Cardiac muscle cell (in vitro differentiated cells and primary cell): ENCODE measurements at regions not wholly inside any gene's neighbourhood (a gene's known extent, or its start where the extent isn't known, plus 50 kb on each side); places are given as distances from the start of the nearest gene placed in this dataset.

Source experiments
- DNase-seq, 2 donors: peaks; one replicate each; pipeline versions ENCODE4 v3.0.0 to v3.0.0-alpha.2; 2010 to 2017; ENCODE audit warnings: low read depth in 1 of 2, low spot score in 1 of 2
- H3K27ac ChIP-seq: fragments of 200-600 bp; sonication (generic); 2 replicates; pipeline ENCODE4 v1.5.1; 2016
- H3K27me3 ChIP-seq: fragments of 200-600 bp; sonication (generic); 2 replicates; pipeline ENCODE4 v1.6.0; 2016; ENCODE audit warnings: control low read depth
- H3K36me3 ChIP-seq: fragments of 200-600 bp; sonication (generic); 2 replicates; pipeline ENCODE4 v1.5.1; 2016; ENCODE audit warnings: control low read depth
- H3K4me1 ChIP-seq: fragments of 200-600 bp; sonication (generic); 2 replicates; pipeline ENCODE4 v1.8.1; 2017; ENCODE audit warnings: low read depth, mild to moderate bottlenecking, mixed run types
- H3K4me3 ChIP-seq: fragments of 200-600 bp; sonication (generic); 2 replicates; pipeline ENCODE4 v1.5.1; 2016; ENCODE audit warnings: mild to moderate bottlenecking
- H3K9me3 ChIP-seq: fragments of 200-600 bp; sonication (generic); 2 replicates; pipeline ENCODE4 v1.5.1; 2017; ENCODE audit warnings: low read depth, mild to moderate bottlenecking, control low read depth
- TF ChIP-seq, protein P1 (sequence below): IDR thresholded peaks from 2 replicates; pipeline ENCODE4 v1.5.1; 2012; ENCODE audit warnings: low read depth, mild to moderate bottlenecking, low read length

- DNase-seq = peak; percentile 75 to 78
- H3K27ac ChIP-seq = no peak overlapping the region
- TF ChIP-seq, protein P1, sequence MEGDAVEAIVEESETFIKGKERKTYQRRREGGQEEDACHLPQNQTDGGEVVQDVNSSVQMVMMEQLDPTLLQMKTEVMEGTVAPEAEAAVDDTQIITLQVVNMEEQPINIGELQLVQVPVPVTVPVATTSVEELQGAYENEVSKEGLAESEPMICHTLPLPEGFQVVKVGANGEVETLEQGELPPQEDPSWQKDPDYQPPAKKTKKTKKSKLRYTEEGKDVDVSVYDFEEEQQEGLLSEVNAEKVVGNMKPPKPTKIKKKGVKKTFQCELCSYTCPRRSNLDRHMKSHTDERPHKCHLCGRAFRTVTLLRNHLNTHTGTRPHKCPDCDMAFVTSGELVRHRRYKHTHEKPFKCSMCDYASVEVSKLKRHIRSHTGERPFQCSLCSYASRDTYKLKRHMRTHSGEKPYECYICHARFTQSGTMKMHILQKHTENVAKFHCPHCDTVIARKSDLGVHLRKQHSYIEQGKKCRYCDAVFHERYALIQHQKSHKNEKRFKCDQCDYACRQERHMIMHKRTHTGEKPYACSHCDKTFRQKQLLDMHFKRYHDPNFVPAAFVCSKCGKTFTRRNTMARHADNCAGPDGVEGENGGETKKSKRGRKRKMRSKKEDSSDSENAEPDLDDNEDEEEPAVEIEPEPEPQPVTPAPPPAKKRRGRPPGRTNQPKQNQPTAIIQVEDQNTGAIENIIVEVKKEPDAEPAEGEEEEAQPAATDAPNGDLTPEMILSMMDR = peak; percentile 61
- H3K4me1 ChIP-seq = no peaks in the 10 kb centered on the region
- H3K27me3 ChIP-seq = no peaks in the 10 kb centered on the region
- H3K36me3 ChIP-seq = no peaks in the 10 kb centered on the region
- no peaks in the 10 kb centered on the region for H3K9me3 ChIP-seq
- H3K4me3 ChIP-seq = no peak overlapping the region
Observed at GRCh38 chr4:102449751-102450352, 51.3 kb upstream of the NFKB1 start.

GRCh38 chr4:102451266-102451665, 49.9 kb upstream of the NFKB1 start:
- no peaks in the 10 kb centered on the region for H3K4me1 ChIP-seq
- H3K4me3 ChIP-seq = no peak overlapping the region
- H3K36me3 ChIP-seq = no peaks in the 10 kb centered on the region
- H3K27me3 ChIP-seq = no peaks in the 10 kb centered on the region
- no peak for DNase-seq
- no peaks in the 10 kb centered on the region for H3K9me3 ChIP-seq
- TF ChIP-seq, protein P1 = no peak
- H3K27ac ChIP-seq = no peak overlapping the region
